ENCODE measurements at regions not wholly inside any gene's neighbourhood (a gene's known extent, or its start where the extent isn't known, plus 50 kb on each side); places are given as distances from the start of the nearest gene placed in this dataset.

DNA sequence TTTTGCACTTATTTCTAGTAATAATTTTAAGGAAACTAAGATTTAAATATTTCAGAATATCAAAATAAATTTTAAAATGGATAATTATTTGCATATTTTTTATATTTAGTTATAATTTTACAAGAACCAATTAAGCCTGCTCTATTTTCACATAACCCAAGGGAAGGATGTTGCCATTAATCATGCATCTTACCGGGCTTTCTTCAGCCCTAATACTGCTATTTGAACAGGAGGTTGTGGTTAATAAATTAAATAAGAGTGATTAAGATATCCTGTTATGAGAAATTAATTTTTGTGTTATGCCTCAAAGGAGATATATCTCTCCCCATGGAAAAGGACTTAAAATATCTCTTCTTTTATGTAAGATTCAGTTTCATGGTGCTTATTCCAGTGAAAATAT is 1415.8 kb upstream of the B3GALT2 start:
- no peak overlapping the region for H2AFZ ChIP-seq (ENCODE audit: low read depth, low read length)
- no peak overlapping the region for H3K4me2 ChIP-seq (ENCODE audit: insufficient read depth, low read length)
- no peak overlapping the region for H3K27ac ChIP-seq (ENCODE audit: insufficient read depth, low read depth, low read length)
- H3K4me1 ChIP-seq (ENCODE audit: control insufficient read depth, extremely low read depth, insufficient read depth, low read length): no peaks in the 10 kb centered on the region
- TF ChIP-seq EZH2 (IDR thresholded peaks at IDR 0.05; ENCODE audit: borderline replicate concordance, low read depth, low read length, severe bottlenecking): no peak
- TF ChIP-seq, protein P1, sequence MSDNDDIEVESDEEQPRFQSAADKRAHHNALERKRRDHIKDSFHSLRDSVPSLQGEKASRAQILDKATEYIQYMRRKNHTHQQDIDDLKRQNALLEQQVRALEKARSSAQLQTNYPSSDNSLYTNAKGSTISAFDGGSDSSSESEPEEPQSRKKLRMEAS (IDR thresholded peaks at IDR 0.05; ENCODE audit: insufficient read depth, insufficient read length): no peak
- TF ChIP-seq FOS (IDR thresholded peaks at IDR 0.05; ENCODE audit: borderline replicate concordance, insufficient read depth, low read length): no peak
- no peak for TF ChIP-seq GATA2 (IDR thresholded peaks at IDR 0.05; ENCODE audit: insufficient read depth, insufficient read length, low read depth, low read length)
- TF ChIP-seq, protein P2, sequence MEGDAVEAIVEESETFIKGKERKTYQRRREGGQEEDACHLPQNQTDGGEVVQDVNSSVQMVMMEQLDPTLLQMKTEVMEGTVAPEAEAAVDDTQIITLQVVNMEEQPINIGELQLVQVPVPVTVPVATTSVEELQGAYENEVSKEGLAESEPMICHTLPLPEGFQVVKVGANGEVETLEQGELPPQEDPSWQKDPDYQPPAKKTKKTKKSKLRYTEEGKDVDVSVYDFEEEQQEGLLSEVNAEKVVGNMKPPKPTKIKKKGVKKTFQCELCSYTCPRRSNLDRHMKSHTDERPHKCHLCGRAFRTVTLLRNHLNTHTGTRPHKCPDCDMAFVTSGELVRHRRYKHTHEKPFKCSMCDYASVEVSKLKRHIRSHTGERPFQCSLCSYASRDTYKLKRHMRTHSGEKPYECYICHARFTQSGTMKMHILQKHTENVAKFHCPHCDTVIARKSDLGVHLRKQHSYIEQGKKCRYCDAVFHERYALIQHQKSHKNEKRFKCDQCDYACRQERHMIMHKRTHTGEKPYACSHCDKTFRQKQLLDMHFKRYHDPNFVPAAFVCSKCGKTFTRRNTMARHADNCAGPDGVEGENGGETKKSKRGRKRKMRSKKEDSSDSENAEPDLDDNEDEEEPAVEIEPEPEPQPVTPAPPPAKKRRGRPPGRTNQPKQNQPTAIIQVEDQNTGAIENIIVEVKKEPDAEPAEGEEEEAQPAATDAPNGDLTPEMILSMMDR (IDR thresholded peaks at IDR 0.05; ENCODE audit: extremely low read depth in 1 of 2, insufficient read depth in 1 of 2, low read depth in 1 of 2, low read length in 2 of 2): no peak
- TF ChIP-seq JUN (IDR thresholded peaks at IDR 0.05; ENCODE audit: borderline replicate concordance, insufficient read depth, insufficient read length, low read depth): no peak
- TF ChIP-seq POLR2A (IDR thresholded peaks at IDR 0.05; ENCODE audit: low read depth, low read length): no peak
- no peak for TF ChIP-seq POLR2AphosphoS5 (IDR thresholded peaks at IDR 0.05; ENCODE audit: insufficient read depth, low read depth, low read length)
- TF ChIP-seq MYC (IDR thresholded peaks at IDR 0.05; ENCODE audit: low read depth, low read length): no peak
- no peaks in the 10 kb centered on the region for H3K27me3 ChIP-seq (ENCODE audit: control insufficient read depth in 2 of 2, insufficient read depth in 2 of 2, low read length in 2 of 2)
- no peaks in the 10 kb centered on the region for H3K36me3 ChIP-seq (ENCODE audit: control insufficient read depth in 2 of 2, extremely low read depth in 1 of 2, insufficient read depth in 2 of 2, low read length in 2 of 2)
- CTCF ChIA-PET: no interaction called here
- FAIRE-seq (no peak), DNase-seq (ENCODE audit: low read depth, low spot score) (no peak)
- intact Hi-C loops (cut with micrococcal nuclease): no loop called here
- no peaks in the 10 kb centered on the region for H3K9me3 ChIP-seq (replicated peaks; ENCODE audit: control insufficient read depth, insufficient read depth, low read length)
- no peaks in the 10 kb centered on the region for H3K9me1 ChIP-seq (replicated peaks; ENCODE audit: control insufficient read depth, extremely low read depth, insufficient read depth, low read length)
- H3K79me2 ChIP-seq (ENCODE audit: control insufficient read depth, insufficient read depth, low read length): no peaks in the 10 kb centered on the region
- no TSS peak for BruUV-seq (replicated peaks)
- dilution Hi-C loops (cut with MboI; ENCODE audit: extremely low pct_ligation_motif_present, low sequenced_read_pairs): no loop called here
- POLR2A ChIA-PET: no interaction called here
- no peaks in the 10 kb centered on the region for H4K20me1 ChIP-seq (replicated peaks; ENCODE audit: control insufficient read depth, extremely low read depth, insufficient read depth, low read length)
- no peak overlapping the region for H3K4me3 ChIP-seq (replicated peaks in 1 of 3; ENCODE audit: insufficient read depth in 1 of 3, low read depth in 1 of 3, low read length in 3 of 3)
- no peak overlapping the region for H3K9ac ChIP-seq (replicated peaks; ENCODE audit: extremely low read depth, insufficient read depth, low read length)
